ENCODE measurements at regions not wholly inside any gene's neighbourhood (a gene's known extent, or its start where the extent isn't known, plus 50 kb on each side); places are given as distances from the start of the nearest gene placed in this dataset.
A peak's percentile ranks its signal among the peaks of the same experiment; 100 is the strongest.
"Not testable (repeated sequence)": the region's sequence is repeated elsewhere in the genome, so short reads cannot be mapped to it uniquely, and the experiment has no call there.

DNA sequence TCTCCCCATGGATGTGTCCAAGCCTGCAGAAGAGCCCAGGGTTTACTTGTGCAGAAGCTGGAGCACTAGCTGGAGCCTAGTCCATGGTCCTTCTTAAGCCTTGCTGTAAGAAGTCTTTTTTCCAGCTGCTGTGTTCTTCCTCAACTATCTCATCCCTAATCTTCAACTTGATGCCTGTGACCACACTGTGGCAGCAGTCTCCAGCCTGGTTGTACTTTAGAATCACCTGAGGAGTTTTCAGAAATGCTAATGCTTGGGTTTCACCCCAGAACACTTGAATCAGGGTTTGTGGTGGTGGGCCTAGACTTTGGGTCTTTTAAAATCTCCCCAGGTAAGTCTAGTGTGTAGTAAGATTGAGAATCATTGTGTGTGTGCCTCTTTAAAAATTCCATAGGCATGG, 173.6 kb downstream of the ADCYAP1 start:
- Histone ChIP-seq H3K4me3 (ENCODE audit: severe bottlenecking) (no peak overlapping the region), H3K27me3 (ENCODE audit: insufficient read depth, poor library complexity, severe bottlenecking) (no peaks in the 10 kb centered on the region), H3K4me1 (ENCODE audit: insufficient read depth, poor library complexity, severe bottlenecking) (no peaks in the 10 kb centered on the region), H3K27ac (ENCODE audit: poor library complexity, severe bottlenecking) (no peak overlapping the region), H3K36me3 (ENCODE audit: low read depth) (no peaks in the 10 kb centered on the region), H3K9me3 (ENCODE audit: severe bottlenecking) (no peaks in the 10 kb centered on the region)
- DNase-seq (ENCODE audit: low spot score) (no peak), ATAC-seq (ENCODE audit: low read depth) (no peak)
- TF ChIP-seq, protein P1, sequence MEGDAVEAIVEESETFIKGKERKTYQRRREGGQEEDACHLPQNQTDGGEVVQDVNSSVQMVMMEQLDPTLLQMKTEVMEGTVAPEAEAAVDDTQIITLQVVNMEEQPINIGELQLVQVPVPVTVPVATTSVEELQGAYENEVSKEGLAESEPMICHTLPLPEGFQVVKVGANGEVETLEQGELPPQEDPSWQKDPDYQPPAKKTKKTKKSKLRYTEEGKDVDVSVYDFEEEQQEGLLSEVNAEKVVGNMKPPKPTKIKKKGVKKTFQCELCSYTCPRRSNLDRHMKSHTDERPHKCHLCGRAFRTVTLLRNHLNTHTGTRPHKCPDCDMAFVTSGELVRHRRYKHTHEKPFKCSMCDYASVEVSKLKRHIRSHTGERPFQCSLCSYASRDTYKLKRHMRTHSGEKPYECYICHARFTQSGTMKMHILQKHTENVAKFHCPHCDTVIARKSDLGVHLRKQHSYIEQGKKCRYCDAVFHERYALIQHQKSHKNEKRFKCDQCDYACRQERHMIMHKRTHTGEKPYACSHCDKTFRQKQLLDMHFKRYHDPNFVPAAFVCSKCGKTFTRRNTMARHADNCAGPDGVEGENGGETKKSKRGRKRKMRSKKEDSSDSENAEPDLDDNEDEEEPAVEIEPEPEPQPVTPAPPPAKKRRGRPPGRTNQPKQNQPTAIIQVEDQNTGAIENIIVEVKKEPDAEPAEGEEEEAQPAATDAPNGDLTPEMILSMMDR (IDR thresholded peaks at IDR 0.05; ENCODE audit: poor library complexity, severe bottlenecking) = no peak

DNA sequence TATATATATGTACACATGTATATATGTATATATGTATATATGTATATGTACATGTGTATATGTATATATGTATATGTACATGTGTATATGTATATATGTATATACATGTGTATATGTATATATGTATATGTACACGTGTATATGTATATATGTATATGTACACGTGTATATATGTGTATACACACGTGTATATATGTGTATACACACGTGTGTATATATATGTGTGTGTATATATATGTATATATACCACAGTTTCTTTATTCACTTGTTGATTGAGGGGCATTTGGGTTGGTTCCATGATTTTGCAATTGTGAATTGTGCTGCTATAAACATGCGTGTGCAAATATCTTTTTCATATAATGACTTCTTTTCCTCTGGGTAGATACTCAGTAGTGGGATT, 179.0 kb downstream of the ADCYAP1 start:
- ATAC-seq (ENCODE audit: low read depth); DNase-seq (ENCODE audit: low spot score); H3K9me3 ChIP-seq (ENCODE audit: severe bottlenecking); H3K27ac ChIP-seq (ENCODE audit: poor library complexity, severe bottlenecking); H3K36me3 ChIP-seq (ENCODE audit: low read depth); H3K4me1 ChIP-seq (ENCODE audit: insufficient read depth, poor library complexity, severe bottlenecking); H3K4me3 ChIP-seq (ENCODE audit: severe bottlenecking); H3K27me3 ChIP-seq (ENCODE audit: insufficient read depth, poor library complexity, severe bottlenecking): not testable (repeated sequence)

DNA sequence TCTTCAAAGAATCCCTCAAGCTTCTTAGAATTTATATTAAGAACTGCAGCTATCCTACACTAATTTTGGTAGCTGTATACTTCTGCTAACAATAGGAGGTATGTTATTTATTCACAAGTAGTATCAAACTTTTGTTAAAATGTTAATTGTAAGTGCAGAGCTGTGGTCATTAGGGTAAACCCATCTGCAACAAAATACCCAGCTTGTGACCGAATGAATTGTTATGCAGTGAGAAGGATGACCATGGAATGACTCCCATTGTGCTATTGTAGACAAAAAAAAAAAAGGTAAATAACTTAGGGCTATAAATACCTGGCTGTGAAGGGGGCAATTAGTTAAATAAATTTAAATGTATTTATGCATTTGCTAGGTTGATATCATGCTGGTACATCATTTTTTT, 186.1 kb downstream of the ADCYAP1 start:
- Histone ChIP-seq H3K27ac (ENCODE audit: poor library complexity, severe bottlenecking) (no peak overlapping the region), H3K36me3 (ENCODE audit: low read depth) (no peaks in the 10 kb centered on the region), H3K4me3 (ENCODE audit: severe bottlenecking) (no peak overlapping the region), H3K27me3 (ENCODE audit: insufficient read depth, poor library complexity, severe bottlenecking) (no peaks in the 10 kb centered on the region), H3K4me1 (ENCODE audit: insufficient read depth, poor library complexity, severe bottlenecking) (peaks cover 7% of the 10 kb centered on the region), H3K9me3 (ENCODE audit: severe bottlenecking) (no peaks in the 10 kb centered on the region)
- TF ChIP-seq, protein P1 (IDR thresholded peaks at IDR 0.05; ENCODE audit: poor library complexity, severe bottlenecking) = no peak
- DNase-seq (ENCODE audit: low spot score) = no peak
- ATAC-seq (ENCODE audit: low read depth) = no peak

DNA sequence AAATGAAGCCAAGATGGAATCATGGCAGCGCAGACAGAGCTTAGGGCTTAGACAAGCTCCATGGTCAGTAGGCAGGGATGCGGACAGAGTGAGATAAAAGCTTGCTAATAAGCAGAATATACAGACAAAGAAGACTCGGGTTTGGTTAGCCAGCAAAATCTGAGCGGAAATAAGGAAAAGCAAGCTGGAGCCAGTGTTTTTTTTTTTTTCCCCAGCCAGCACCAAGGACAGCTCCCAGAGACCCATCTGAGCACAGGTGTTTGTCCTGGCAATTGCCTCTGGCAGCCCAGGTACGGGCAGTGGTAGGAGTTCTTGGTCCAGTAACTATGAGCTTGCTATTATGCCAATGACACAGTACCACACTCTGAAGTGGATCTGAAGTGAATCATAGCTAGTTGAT, 187.6 kb downstream of the ADCYAP1 start:
- TF ChIP-seq, protein P1 (IDR thresholded peaks at IDR 0.05; ENCODE audit: poor library complexity, severe bottlenecking) = no peak
- DNase-seq (ENCODE audit: low spot score) = no peak
- ATAC-seq (ENCODE audit: low read depth) = no peak
- Histone ChIP-seq H3K27me3 (ENCODE audit: insufficient read depth, poor library complexity, severe bottlenecking) (no peaks in the 10 kb centered on the region), H3K36me3 (ENCODE audit: low read depth) (no peaks in the 10 kb centered on the region), H3K4me1 (ENCODE audit: insufficient read depth, poor library complexity, severe bottlenecking) (peaks cover 7% of the 10 kb centered on the region), H3K4me3 (ENCODE audit: severe bottlenecking) (no peak overlapping the region), H3K9me3 (ENCODE audit: severe bottlenecking) (no peaks in the 10 kb centered on the region), H3K27ac (ENCODE audit: poor library complexity, severe bottlenecking) (no peak overlapping the region)

DNA sequence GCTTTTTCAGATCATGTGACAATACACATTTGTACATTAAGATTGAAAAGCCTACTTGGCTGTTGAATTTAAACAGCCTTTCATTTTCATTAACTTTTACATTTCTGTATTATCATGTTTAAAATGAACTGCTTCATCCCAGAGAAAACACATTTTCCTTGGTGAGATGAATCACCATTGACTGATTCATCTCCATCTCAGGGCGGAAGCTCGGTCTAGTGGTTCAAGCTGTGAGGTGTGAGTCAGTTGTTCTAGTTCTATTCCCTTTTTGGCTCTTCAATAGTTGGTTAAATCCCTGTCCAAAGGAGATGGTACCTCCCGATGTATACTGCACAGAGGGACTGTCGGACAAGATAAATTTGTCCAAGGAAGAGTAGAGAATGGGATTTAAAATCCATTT, 189.7 kb downstream of the ADCYAP1 start:
- DNase-seq (ENCODE audit: low spot score) = no peak
- peak; percentile 73 for ATAC-seq (ENCODE audit: low read depth)

DNA sequence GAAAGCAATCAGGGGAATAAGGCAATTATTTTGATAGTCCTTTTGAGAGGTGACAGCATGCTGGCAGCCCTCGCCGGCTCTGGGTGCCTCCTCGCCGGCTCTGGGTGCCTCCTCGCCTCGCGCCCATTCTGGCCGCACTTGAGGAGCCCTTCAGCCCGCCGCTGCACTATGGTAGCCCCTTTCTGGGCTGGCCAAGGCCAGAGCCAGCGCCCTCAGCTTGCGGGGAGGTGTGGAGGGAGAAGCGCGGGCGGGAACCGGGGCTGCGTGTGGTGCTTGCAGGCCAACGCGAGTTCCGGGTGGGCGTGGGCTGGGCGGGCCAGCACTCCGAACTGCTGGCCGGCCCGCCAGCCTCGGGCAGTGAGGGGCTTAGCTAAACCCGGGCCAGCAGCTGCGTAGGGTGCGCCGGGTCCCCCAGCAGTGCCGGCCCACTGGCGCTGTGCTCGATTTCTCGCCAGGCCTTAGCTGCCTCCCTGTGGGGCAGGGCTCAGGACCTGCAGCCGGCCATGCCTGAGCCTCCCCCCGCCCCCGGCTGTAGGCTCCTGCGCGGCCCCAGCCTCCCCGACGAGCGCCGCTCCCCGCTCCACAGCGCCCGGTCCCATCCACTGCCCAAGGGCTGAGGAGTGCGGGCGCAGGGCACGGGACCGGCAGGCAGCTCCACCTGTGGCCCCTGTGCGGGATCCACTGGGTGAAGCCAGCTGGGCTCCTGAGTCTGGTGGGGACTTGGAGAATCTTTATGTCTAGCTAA, 193.5 kb downstream of the ADCYAP1 start:
- H3K9me3 ChIP-seq (ENCODE audit: severe bottlenecking); ATAC-seq (ENCODE audit: low read depth); H3K27ac ChIP-seq (ENCODE audit: poor library complexity, severe bottlenecking); H3K4me1 ChIP-seq (ENCODE audit: insufficient read depth, poor library complexity, severe bottlenecking); H3K27me3 ChIP-seq (ENCODE audit: insufficient read depth, poor library complexity, severe bottlenecking); H3K36me3 ChIP-seq (ENCODE audit: low read depth); DNase-seq (ENCODE audit: low spot score); H3K4me3 ChIP-seq (ENCODE audit: severe bottlenecking): not testable (repeated sequence)

More for the DNA sequence above, 189.7 kb downstream of the ADCYAP1 start:
- no peak overlapping the region for H3K4me3 ChIP-seq (ENCODE audit: severe bottlenecking)
- no peaks in the 10 kb centered on the region for H3K27me3 ChIP-seq (ENCODE audit: insufficient read depth, poor library complexity, severe bottlenecking)
- no peaks in the 10 kb centered on the region for H3K9me3 ChIP-seq (ENCODE audit: severe bottlenecking)
- no peak overlapping the region for H3K27ac ChIP-seq (ENCODE audit: poor library complexity, severe bottlenecking)
- H3K4me1 ChIP-seq (ENCODE audit: insufficient read depth, poor library complexity, severe bottlenecking) = peaks cover 7% of the 10 kb centered on the region
- TF ChIP-seq, protein P1 (IDR thresholded peaks at IDR 0.05; ENCODE audit: poor library complexity, severe bottlenecking) = no peak
- H3K36me3 ChIP-seq (ENCODE audit: low read depth) = no peaks in the 10 kb centered on the region
